ENCODE measurements at regions not wholly inside any gene's neighbourhood (a gene's known extent, or its start where the extent isn't known, plus 50 kb on each side); places are given as distances from the start of the nearest gene placed in this dataset.

DNA sequence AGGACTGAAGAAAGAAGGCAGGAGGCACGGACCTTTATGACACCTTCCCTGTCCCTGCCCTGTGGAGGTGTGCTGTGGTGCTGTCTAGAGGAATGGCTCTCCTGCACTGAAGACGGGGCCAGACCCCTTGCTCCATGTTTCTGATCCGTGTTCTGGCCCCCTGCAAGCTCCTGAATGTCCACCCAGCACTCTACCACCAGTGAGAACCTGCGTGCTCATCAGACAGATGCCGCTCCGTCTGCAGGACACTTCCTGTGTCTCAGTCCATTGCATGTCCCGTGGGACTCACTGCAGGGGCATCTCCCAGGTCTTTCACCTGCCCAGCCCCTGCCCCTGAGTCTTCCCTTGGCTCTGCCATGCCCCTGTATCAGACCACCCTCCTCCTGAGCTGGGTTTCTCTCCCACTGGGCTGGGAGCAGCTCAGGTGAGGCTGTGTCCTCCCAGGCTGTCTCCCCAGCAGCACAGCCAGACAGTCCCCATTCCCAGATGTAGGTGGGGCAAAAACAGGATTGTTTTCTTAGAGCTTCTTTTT lies 278.3 kb upstream of the ZNF32 start:
- Histone ChIP-seq H3K23ac (ENCODE audit: insufficient read length) (no peak overlapping the region), H3K14ac (ENCODE audit: insufficient read length) (no peak overlapping the region), H3K4ac (replicated peaks; ENCODE audit: insufficient read length, low read depth, low read length) (no peak overlapping the region), H4K20me1 (replicated peaks in 1 of 2; ENCODE audit: control insufficient read depth in 1 of 2, insufficient read depth in 2 of 2, low read length in 2 of 2) (no peaks in the 10 kb centered on the region), H3K4me1 (replicated peaks in 1 of 4; ENCODE audit: control insufficient read depth in 3 of 4, insufficient read depth in 4 of 4, low read length in 3 of 4) (no peaks in the 10 kb centered on the region), H4K8ac (ENCODE audit: extremely low read depth, insufficient read depth, low read length) (no peak overlapping the region; the same call in 1 of the 2 replicates), H4K91ac (replicated peaks; ENCODE audit: insufficient read length, low read length) (no peak overlapping the region), H3K79me2 (ENCODE audit: control insufficient read depth in 1 of 2, insufficient read depth in 2 of 2, low read length in 2 of 2) (no peaks in the 10 kb centered on the region), H3K18ac (ENCODE audit: extremely low read depth, low read length) (no peak overlapping the region; the same call in 1 of the 2 replicates), H3K9me3 (ENCODE audit: insufficient read depth in 2 of 2, low read depth in 1 of 2, low read length in 1 of 2) (peaks cover 0 to 2% of the 10 kb centered on the region in 2 experiments; a peak in 1 of 4 replicates), H3K9ac (replicated peaks in 1 of 4; ENCODE audit: extremely low read depth in 1 of 4, low read depth in 3 of 4, low read length in 3 of 4) (no peak overlapping the region), H4K5ac (ENCODE audit: insufficient read length, low read depth, low read length) (no peak overlapping the region), H3K27me3 (replicated peaks in 1 of 4; ENCODE audit: control insufficient read depth in 3 of 4, extremely low read depth in 1 of 4, insufficient read depth in 3 of 4, low read length in 3 of 4) (no peaks in the 10 kb centered on the region), H3K23me2 (ENCODE audit: low read depth, low read length) (no peaks in the 10 kb centered on the region), H3K56ac (replicated peaks; ENCODE audit: insufficient read length, low read depth, low read length) (no peak overlapping the region), H2BK12ac (ENCODE audit: low read depth, low read length) (no peak overlapping the region), H3K79me1 (ENCODE audit: low read depth, low read length) (no peaks in the 10 kb centered on the region), H2BK5ac (ENCODE audit: low read depth, low read length) (no peak overlapping the region), H3K27ac (ENCODE audit: low read depth, low read length) (no peak overlapping the region; the same call in 1 of the 2 replicates), H2AK5ac (ENCODE audit: low read depth, low read length) (no peak overlapping the region), H2BK15ac (ENCODE audit: low read length) (no peak overlapping the region), H3K36me3 (ENCODE audit: control insufficient read depth in 2 of 4, insufficient read depth in 4 of 4, low read length in 3 of 4) (no peaks in the 10 kb centered on the region), H2BK20ac (ENCODE audit: low read length) (no peak overlapping the region), H2BK120ac (replicated peaks; ENCODE audit: low read depth, low read length) (no peak overlapping the region), H2AFZ (ENCODE audit: low read length) (no peak overlapping the region), H3K4me3 (ENCODE audit: extremely low read depth in 1 of 4, insufficient read depth in 2 of 4, low read depth in 3 of 4, low read length in 4 of 4) (no peak overlapping the region), H3K4me2 (ENCODE audit: insufficient read depth in 1 of 2, low read depth in 2 of 2, low read length in 2 of 2) (no peak overlapping the region)
- ChIA-PET POLR2A (ENCODE audit: partially characterized antibody) (no interaction called here), CTCF (ENCODE audit: partially characterized antibody) (no interaction called here)
- no peak for FAIRE-seq
- WGBS, 2 experiments (ENCODE audit: extremely low coverage in 1 of 2, insufficient coverage in 1 of 2, insufficient read length in 1 of 2, insufficient replicate concordance in 2 of 2, low coverage in 1 of 2, low lambda C conversion rate in 2 of 2, missing lambda C conversion rate in 1 of 2) = 80% methylated on average over 7 of the region's 7 CpGs; no CpG with 5 or more reads in 1 of the 2 experiments
- DNase-seq (ENCODE audit: low read depth in 1 of 2, low spot score in 2 of 2) = no peak
- TF ChIP-seq TEAD4 (IDR thresholded peaks at IDR 0.05; ENCODE audit: low read depth, low read length) = no peak

Measured in H1 (cell line).